ENCODE measurements at regions not wholly inside any gene's neighbourhood (a gene's known extent, or its start where the extent isn't known, plus 50 kb on each side); places are given as distances from the start of the nearest gene placed in this dataset.
"Not testable (repeated sequence)": the region's sequence is repeated elsewhere in the genome, so short reads cannot be mapped to it uniquely, and the experiment has no call there.

GRCh38 chr20:26308961-26309360 is 612.3 kb upstream of the ZNF337 start:
- no peak for DNase-seq (ENCODE audit: low read depth)
- H3K4me3 ChIP-seq (ENCODE audit: low read depth, low read length): no peak overlapping the region
- TF ChIP-seq MAX (IDR thresholded peaks at IDR 0.05; ENCODE audit: low read depth, low read length) (no peak), CTCF (IDR thresholded peaks at IDR 0.05; ENCODE audit: low read depth, low read length) (no peak), POLR2A (IDR thresholded peaks at IDR 0.05; ENCODE audit: extremely low read depth, insufficient read length) (no peak), MYC (IDR thresholded peaks at IDR 0.05; ENCODE audit: low read depth, low read length) (no peak)

- TF ChIP-seq CTCF (IDR thresholded peaks at IDR 0.05; ENCODE audit: low read depth, low read length) (no peak), MYC (IDR thresholded peaks at IDR 0.05; ENCODE audit: low read depth, low read length) (no peak), MAX (IDR thresholded peaks at IDR 0.05; ENCODE audit: low read depth, low read length) (no peak), POLR2A (IDR thresholded peaks at IDR 0.05; ENCODE audit: extremely low read depth, insufficient read length) (no peak)
- no peak overlapping the region for H3K4me3 ChIP-seq (ENCODE audit: low read depth, low read length)
- no peak for DNase-seq (ENCODE audit: low read depth)
These were observed 598.4 kb upstream of the ZNF337 start for GRCh38 chr20:26295006-26295405.

GRCh38 chr20:26288379-26289061 is 591.9 kb upstream of the ZNF337 start:
- not testable (repeated sequence) for DNase-seq (ENCODE audit: low read depth); H3K4me3 ChIP-seq (ENCODE audit: low read depth, low read length)

DNA sequence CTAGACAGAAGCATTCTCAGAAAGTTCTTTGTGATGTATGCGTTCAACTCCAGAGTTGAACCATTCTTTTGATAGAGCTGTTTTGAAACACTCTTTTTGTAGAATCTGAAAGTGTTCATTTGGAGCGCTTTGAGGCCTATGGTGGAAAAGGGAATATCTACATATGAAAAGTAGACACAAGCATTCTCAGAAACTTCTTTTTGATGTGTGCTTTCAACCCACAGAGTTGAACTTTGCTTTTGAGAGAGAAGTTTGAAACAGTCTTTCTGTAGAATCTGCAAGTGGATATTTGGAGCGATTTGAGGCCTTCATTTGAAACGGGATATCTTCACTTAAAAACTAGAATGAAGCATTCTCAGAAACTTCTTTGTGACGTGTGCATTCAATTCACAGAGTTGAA is 582.6 kb upstream of the ZNF337 start:
- TF ChIP-seq POLR2A (IDR thresholded peaks at IDR 0.05; ENCODE audit: extremely low read depth, insufficient read length): no peak
- TF ChIP-seq CTCF (IDR thresholded peaks at IDR 0.05; ENCODE audit: low read depth, low read length): no peak
- TF ChIP-seq MYC (IDR thresholded peaks at IDR 0.05; ENCODE audit: low read depth, low read length): no peak
- TF ChIP-seq MAX (IDR thresholded peaks at IDR 0.05; ENCODE audit: low read depth, low read length): no peak
- DNase-seq (ENCODE audit: low read depth): no peak
- no peak overlapping the region for H3K4me3 ChIP-seq (ENCODE audit: low read depth, low read length)

- H3K4me3 ChIP-seq (ENCODE audit: low read depth, low read length): no peak overlapping the region
- DNase-seq (ENCODE audit: low read depth): no peak
- no peak for TF ChIP-seq MYC (IDR thresholded peaks at IDR 0.05; ENCODE audit: low read depth, low read length)
- no peak for TF ChIP-seq POLR2A (IDR thresholded peaks at IDR 0.05; ENCODE audit: extremely low read depth, insufficient read length)
- no peak for TF ChIP-seq MAX (IDR thresholded peaks at IDR 0.05; ENCODE audit: low read depth, low read length)
- TF ChIP-seq CTCF (IDR thresholded peaks at IDR 0.05; ENCODE audit: low read depth, low read length): no peak
These were observed 580.7 kb upstream of the ZNF337 start for GRCh38 chr20:26277339-26277738.

GRCh38 chr20:26276554-26277210 is 580.0 kb upstream of the ZNF337 start:
- H3K4me3 ChIP-seq (ENCODE audit: low read depth, low read length): no peak overlapping the region
- no peak for DNase-seq (ENCODE audit: low read depth)

GRCh38 chr20:26268762-26269161 is 572.1 kb upstream of the ZNF337 start:
- not testable (repeated sequence) for DNase-seq (ENCODE audit: low read depth); H3K4me3 ChIP-seq (ENCODE audit: low read depth, low read length)

More at GRCh38 chr20:26276554-26277210, 580.0 kb upstream of the ZNF337 start:
- TF ChIP-seq CTCF (IDR thresholded peaks at IDR 0.05; ENCODE audit: low read depth, low read length): no peak
- TF ChIP-seq MAX (IDR thresholded peaks at IDR 0.05; ENCODE audit: low read depth, low read length): no peak
- TF ChIP-seq POLR2A (IDR thresholded peaks at IDR 0.05; ENCODE audit: extremely low read depth, insufficient read length): no peak
- TF ChIP-seq MYC (IDR thresholded peaks at IDR 0.05; ENCODE audit: low read depth, low read length): no peak

DNA sequence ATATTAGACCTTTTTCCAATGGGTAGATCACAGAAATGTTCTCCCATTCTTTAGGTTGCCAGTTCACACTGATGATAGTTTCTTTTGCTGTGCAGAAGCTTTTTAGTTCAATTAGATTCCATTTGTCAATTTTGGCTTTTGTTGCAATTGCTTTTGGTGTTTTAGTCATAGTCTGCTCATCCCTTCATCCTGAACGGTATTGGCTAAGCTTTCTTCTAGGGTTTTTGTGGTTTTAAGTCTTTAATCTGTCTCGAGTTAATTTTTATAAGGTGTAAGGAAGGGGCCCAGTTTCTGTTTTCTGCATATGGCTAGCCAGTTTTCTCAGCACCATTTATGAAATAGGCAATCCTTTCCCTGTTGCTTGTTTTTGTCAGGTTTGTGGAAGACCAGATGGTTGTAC is 564.3 kb upstream of the ZNF337 start:
- not testable (repeated sequence) for H3K4me3 ChIP-seq (ENCODE audit: low read depth, low read length); DNase-seq (ENCODE audit: low read depth)

DNA sequence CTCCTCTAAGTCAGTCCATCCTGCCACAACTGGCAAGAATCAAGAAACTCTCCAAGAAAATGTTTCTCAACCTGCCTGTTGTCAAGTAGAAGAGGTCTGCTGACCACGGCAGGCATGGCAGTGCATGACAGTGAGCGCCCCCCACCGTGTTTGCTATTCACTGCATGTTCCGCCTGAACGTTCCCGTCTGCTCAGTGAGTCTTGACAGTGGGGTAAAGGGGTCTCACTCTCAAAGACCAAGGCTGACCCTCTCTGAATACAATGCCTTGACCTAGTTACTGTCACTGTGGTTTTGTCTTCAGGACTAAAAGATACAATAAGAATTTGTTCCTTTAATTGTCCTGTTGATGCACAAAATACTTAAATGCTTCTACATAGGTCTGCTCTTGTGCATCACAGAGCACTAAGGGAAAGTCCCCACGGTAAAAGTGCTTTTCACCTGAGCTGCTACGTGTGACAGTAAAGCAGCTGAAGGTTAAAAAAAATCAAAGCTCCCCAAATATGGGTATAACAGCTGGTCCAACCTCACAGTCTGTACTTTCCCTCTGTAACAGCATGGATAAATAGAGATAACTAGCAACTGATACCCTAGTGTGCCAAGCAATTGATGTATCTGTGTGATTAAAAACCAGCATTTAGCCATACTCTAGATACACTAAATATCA is 555.8 kb upstream of the ZNF337 start:
- not testable (repeated sequence) for H3K4me3 ChIP-seq (ENCODE audit: low read depth, low read length); DNase-seq (ENCODE audit: low read depth)
